HCT116 (cell line): ENCODE measurements at regions not wholly inside any gene's neighbourhood (a gene's known extent, or its start where the extent isn't known, plus 50 kb on each side); places are given as distances from the start of the nearest gene placed in this dataset.

ENCODE experiments used
- ATAC-seq: fragments of 200-7000 bp; cut with Tn5 transposase; 2 replicates; pipeline ENCODE4 v1.9.1; 2020; ENCODE audit warnings: mild to moderate bottlenecking, moderate library complexity
- BruUV-seq: library from RNA; stranded (reverse); fragments of 400-500 nt; replicated peaks from 2 replicates; lab custom pipeline; 2021; lab: Mats Ljungman, UMichigan
- CTCF ChIA-PET: fragments of 300-600 bp; sonication (Branson Sonifier 250); formaldehyde crosslinking; loops from one replicate; lab custom pipeline; 2021; ENCODE audit warnings: antibody characterized with exemption; lab: Charles Lee
- POLR2A ChIA-PET: fragments of 300-600, 350-600 bp; sonication (Branson Sonifier 250); formaldehyde crosslinking; loops from one replicate; lab custom pipeline; 2021; ENCODE audit warnings: antibody characterized with exemption; lab: Charles Lee
- RAD21 ChIA-PET, 2 experiments: fragments of 300-600 bp; sonication (Branson Sonifier 250); formaldehyde crosslinking; loops; one replicate each; lab custom pipeline; 2023; ENCODE audit warnings: low total read pairs in 2 of 2; ENCODE audit not compliant: uncharacterized antibody in 2 of 2, unreplicated experiment in 2 of 2, low non-redundant PET in 1 of 2; lab: Charles Lee
- DNase-seq: peaks from one replicate; pipeline ENCODE4 v3.0.0-alpha.2; 2010; ENCODE audit warnings: low read depth, low spot score
- H2AFZ ChIP-seq: fragments of 200-600 bp; shearing (Covaris generic), sonication (generic); 2 replicates; pipeline ENCODE4 v1.6.1; 2017; ENCODE audit warnings: low read depth, mixed run types, mixed read lengths, antibody characterized with exemption, low read length; ENCODE audit not compliant: poor library complexity, severe bottlenecking
- H3K27ac ChIP-seq: 2 replicates; pipeline ENCODE4 v1.5.1; 2012; ENCODE audit warnings: low read depth, low read length
- H3K27me3 ChIP-seq: fragments of 200-600 bp; sonication (generic); 2 replicates; pipeline ENCODE4 v1.6.1; 2016; ENCODE audit warnings: mixed run types, low read length, mixed read lengths; ENCODE audit not compliant: insufficient read depth
- H3K36me3 ChIP-seq, 2 experiments: fragments of 200-500 bp in 1 of 2; fragments of 200-600 bp in 1 of 2; sonication (Bioruptor generic) in 1 of 2; sonication (generic) in 1 of 2; 2 replicates each; pipeline versions ENCODE4 v1.5.1 to v1.6.1; 2014 to 2016; ENCODE audit warnings: low read length in 2 of 2, inconsistent platforms in 1 of 2, mixed read lengths in 1 of 2, mixed run types in 1 of 2; ENCODE audit not compliant: insufficient read depth in 2 of 2, control insufficient read depth in 1 of 2
- H3K4me1 ChIP-seq, 2 experiments: fragments of 200-600 bp in 1 of 2; sonication (generic) in 1 of 2; 2 replicates each; pipeline versions ENCODE4 v1.5.1 to v1.6.1; 2012 to 2017; ENCODE audit warnings: low read length in 2 of 2, inconsistent platforms in 1 of 2, mild to moderate bottlenecking in 1 of 2, mixed read lengths in 1 of 2, mixed run types in 1 of 2, moderate library complexity in 1 of 2; ENCODE audit not compliant: insufficient read depth in 2 of 2, control insufficient read depth in 1 of 2
- H3K4me2 ChIP-seq: fragments of 200-600 bp; sonication (generic); 2 replicates; pipeline ENCODE4 v1.6.1; 2017; ENCODE audit warnings: mixed run types, low read length, mixed read lengths
- H3K4me3 ChIP-seq, 2 experiments: fragments of 200-600 bp in 1 of 2; sonication (generic) in 1 of 2; replicated peaks in 1 of 2; 2 replicates each; pipeline ENCODE4 v1.5.1; 2011 to 2016; ENCODE audit warnings: low read length in 2 of 2, control low read depth in 1 of 2, low read depth in 1 of 2, mild to moderate bottlenecking in 1 of 2, mixed read lengths in 1 of 2, mixed run types in 1 of 2
- H3K79me2 ChIP-seq: fragments of 200-600 bp; sonication (generic); 2 replicates; pipeline ENCODE4 v1.6.1; 2017; ENCODE audit warnings: mild to moderate bottlenecking, mixed run types, low read length, moderate library complexity, mixed read lengths; ENCODE audit not compliant: insufficient read depth
- H3K9ac ChIP-seq: fragments of 200-600 bp; sonication (generic); 2 replicates; pipeline ENCODE4 v1.6.1; 2016; ENCODE audit warnings: low read length, mixed read lengths
- H3K9me2 ChIP-seq: fragments of 200-600 bp; sonication (generic), shearing (Covaris generic); 2 replicates; pipeline ENCODE4 v1.6.1; 2017; ENCODE audit warnings: mixed run types, mild to moderate bottlenecking, moderate library complexity; ENCODE audit not compliant: insufficient read depth
- H3K9me3 ChIP-seq, 2 experiments: fragments of 200-500 bp in 1 of 2; fragments of 200-600 bp in 1 of 2; sonication (Bioruptor generic) in 1 of 2; sonication (generic) in 1 of 2; 2 replicates each; pipeline ENCODE4 v1.6.1; 2014 to 2017; ENCODE audit warnings: low read length in 2 of 2, mixed read lengths in 2 of 2, inconsistent platforms in 1 of 2, low read depth in 1 of 2, mild to moderate bottlenecking in 1 of 2, mixed run types in 1 of 2, moderate library complexity in 1 of 2; ENCODE audit not compliant: control insufficient read depth in 1 of 2, insufficient read depth in 1 of 2
- H4K20me1 ChIP-seq: fragments of 200-600 bp; sonication (generic), shearing (Covaris generic); 2 replicates; pipeline ENCODE4 v1.6.1; 2017; ENCODE audit warnings: mixed run types, mild to moderate bottlenecking, moderate library complexity; ENCODE audit not compliant: insufficient read depth
- ATF3 ChIP-seq: IDR thresholded peaks from 2 replicates; pipeline ENCODE4 v1.6.1; 2012
- CBX3 ChIP-seq: IDR thresholded peaks from 2 replicates; pipeline ENCODE4 v1.6.1; 2012; ENCODE audit warnings: low read depth
- CEBPB ChIP-seq: IDR thresholded peaks from 2 replicates; pipeline ENCODE4 v1.6.1; 2012; ENCODE audit warnings: low read depth
- EGR1 ChIP-seq: IDR thresholded peaks from 2 replicates; pipeline ENCODE4 v1.6.1; 2012; ENCODE audit warnings: low read depth
- EZH2phosphoT487 ChIP-seq: fragments of 200-600 bp; IDR thresholded peaks from 2 replicates; pipeline ENCODE4 v1.6.1; 2018; ENCODE audit warnings: antibody characterized with exemption, borderline replicate concordance
- JUND ChIP-seq: IDR thresholded peaks from 2 replicates; pipeline ENCODE4 v1.6.1; 2012
- MAX ChIP-seq: IDR thresholded peaks from 2 replicates; pipeline ENCODE4 v1.6.1; 2012
- POLR2AphosphoS5 ChIP-seq: IDR thresholded peaks from 2 replicates; pipeline ENCODE4 v1.6.1; 2011; ENCODE audit warnings: mild to moderate bottlenecking, low read depth, low read length, moderate library complexity
- RAD21 ChIP-seq: IDR thresholded peaks from 2 replicates; pipeline ENCODE4 v1.6.1; 2012; ENCODE audit warnings: low read depth, mild to moderate bottlenecking
- REST ChIP-seq: IDR thresholded peaks from 2 replicates; pipeline ENCODE4 v1.6.1; 2012; ENCODE audit warnings: low read depth
- SP1 ChIP-seq: IDR thresholded peaks from 2 replicates; pipeline ENCODE4 v1.6.1; 2012; ENCODE audit warnings: low read depth
- TCF7L2 ChIP-seq: IDR thresholded peaks from 2 replicates; pipeline ENCODE4 v1.7.0; 2011; ENCODE audit warnings: borderline replicate concordance, inconsistent platforms; ENCODE audit not compliant: insufficient read depth, insufficient read length; ENCODE audit errors: extremely low read depth
- YY1 ChIP-seq: IDR thresholded peaks from 2 replicates; pipeline ENCODE4 v1.6.1; 2011; ENCODE audit warnings: low read length, low read depth, moderate library complexity, mild to moderate bottlenecking; ENCODE audit not compliant: insufficient replicate concordance; ENCODE audit errors: extremely low read depth
- ZBTB33 ChIP-seq: IDR thresholded peaks from 2 replicates; pipeline ENCODE4 v1.6.1; 2011; ENCODE audit warnings: mild to moderate bottlenecking, low read length, moderate library complexity; ENCODE audit not compliant: insufficient replicate concordance; ENCODE audit errors: extremely low read depth
- ZFX ChIP-seq: fragments of 450-650 bp; IDR thresholded peaks from 2 replicates; pipeline ENCODE4 v1.6.1; 2017
- ZNF274 ChIP-seq: fragments of 200-500 bp; sonication (Bioruptor generic); IDR thresholded peaks from 2 replicates; pipeline ENCODE4 v1.6.1; 2014; ENCODE audit warnings: mild to moderate bottlenecking, low read depth, low read length, inconsistent platforms
- intact Hi-C: fragments of 100-400 bp; cut with micrococcal nuclease; formaldehyde crosslinking; loops from 2 replicates; pipeline ENCODE4 v1.10.0; 2022

- no peak overlapping the region for H2AFZ ChIP-seq
- no peak overlapping the region for H3K9ac ChIP-seq
- ATAC-seq, result no peak
- no peak for DNase-seq
- TF ChIP-seq TCF7L2, result no peak
- no peak for TF ChIP-seq ATF3
- H3K9me2 ChIP-seq, result no peaks in the 10 kb centered on the region
- intact Hi-C loops, result no loop called here
- CTCF ChIA-PET, result no interaction called here
- no peaks in the 10 kb centered on the region for H3K36me3 ChIP-seq
- POLR2A ChIA-PET, result no interaction called here
- no peak overlapping the region for H3K4me3 ChIP-seq
- RAD21 ChIA-PET, result no interaction called here
- H3K79me2 ChIP-seq, result no peaks in the 10 kb centered on the region
- no peaks in the 10 kb centered on the region for H4K20me1 ChIP-seq
- no peak overlapping the region for H3K4me2 ChIP-seq
- no peaks in the 10 kb centered on the region for H3K27me3 ChIP-seq
- H3K27ac ChIP-seq, result no peak overlapping the region
- no peaks in the 10 kb centered on the region for H3K9me3 ChIP-seq
- H3K4me1 ChIP-seq, result no peaks in the 10 kb centered on the region
- no TSS peak for BruUV-seq
These were observed 169.3 kb upstream of the FN1 start for GRCh38 chr2:215605214-215605613.

- DNase-seq (no peak), ATAC-seq (no peak)
- ChIA-PET CTCF (no interaction called here), POLR2A (no interaction called here), RAD21 (no interaction called here)
- BruUV-seq, result no TSS peak
- Histone ChIP-seq H4K20me1 (no peaks in the 10 kb centered on the region), H3K4me1 (no peaks in the 10 kb centered on the region), H3K9me3 (no peaks in the 10 kb centered on the region), H3K27ac (no peak overlapping the region), H3K9ac (no peak overlapping the region), H2AFZ (no peak overlapping the region), H3K4me2 (no peak overlapping the region), H3K27me3 (no peaks in the 10 kb centered on the region), H3K36me3 (no peaks in the 10 kb centered on the region), H3K4me3 (no peak overlapping the region), H3K79me2 (no peaks in the 10 kb centered on the region), H3K9me2 (no peaks in the 10 kb centered on the region)
- intact Hi-C loops, result no loop called here
- TF ChIP-seq CBX3 (no peak), EGR1 (no peak), SP1 (no peak), ZFX (no peak), REST (no peak), ZNF274 (no peak), JUND (no peak), MAX (no peak), CEBPB (no peak), ZBTB33 (no peak), ATF3 (no peak), EZH2phosphoT487 (no peak), YY1 (no peak), POLR2AphosphoS5 (no peak), RAD21 (no peak)
These were observed 168.7 kb upstream of the FN1 start for GRCh38 chr2:215604606-215605005.
